MM.1S (cell line): ENCODE measurements at regions not wholly inside any gene's neighbourhood (a gene's known extent, or its start where the extent isn't known, plus 50 kb on each side); places are given as distances from the start of the nearest gene placed in this dataset.

Experiments
- DNase-seq: peaks from one replicate; pipeline ENCODE4 v3.0.0-alpha.2; 2015
- H2AFZ ChIP-seq: fragments of 300-600 bp; sonication (generic); 2 replicates; pipeline ENCODE4 v1.6.0; 2016; ENCODE audit warnings: antibody characterized with exemption, low read length
- H3F3A ChIP-seq: fragments of 300-600 bp; sonication (generic); 2 replicates; pipeline ENCODE4 v1.6.1; 2016; ENCODE audit warnings: mild to moderate bottlenecking, antibody characterized with exemption, low read length, moderate library complexity, mixed read lengths; ENCODE audit not compliant: insufficient read depth
- H3K27ac ChIP-seq: fragments of 300-600 bp; sonication (generic); 2 replicates; pipeline ENCODE4 v1.5.1; 2016; ENCODE audit warnings: mild to moderate bottlenecking, low read length
- H3K27me3 ChIP-seq: fragments of 300-600 bp; sonication (generic); replicated peaks from 2 replicates; pipeline ENCODE4 v1.6.0; 2016; ENCODE audit warnings: low read length; ENCODE audit not compliant: insufficient read depth
- H3K36me3 ChIP-seq: fragments of 300-600 bp; sonication (generic); replicated peaks from 2 replicates; pipeline ENCODE4 v1.6.1; 2016; ENCODE audit warnings: mild to moderate bottlenecking, low read length, mixed read lengths; ENCODE audit not compliant: insufficient read depth
- H3K4me1 ChIP-seq: fragments of 300-600 bp; sonication (generic); 2 replicates; pipeline ENCODE4 v1.6.1; 2016; ENCODE audit warnings: low read length, mixed read lengths
- H3K4me2 ChIP-seq: fragments of 300-600 bp; sonication (generic); 2 replicates; pipeline ENCODE4 v1.6.0; 2016; ENCODE audit warnings: low read depth, low read length
- H3K4me3 ChIP-seq: fragments of 300-600 bp; sonication (generic); 2 replicates; pipeline ENCODE4 v1.5.1; 2016; ENCODE audit warnings: low read length, mixed read lengths
- H3K79me2 ChIP-seq: fragments of 300-600 bp; sonication (generic); 2 replicates; pipeline ENCODE4 v1.6.1; 2016; ENCODE audit warnings: mixed run types, low read length, mixed read lengths
- H3K9ac ChIP-seq: fragments of 300-600 bp; sonication (generic); 2 replicates; pipeline ENCODE4 v1.6.1; 2016; ENCODE audit warnings: low read length, mixed read lengths
- H3K9me2 ChIP-seq: fragments of 300-600 bp; sonication (generic); replicated peaks from 2 replicates; pipeline ENCODE4 v1.6.1; 2016; ENCODE audit warnings: mild to moderate bottlenecking, low read length, mixed read lengths; ENCODE audit not compliant: insufficient read depth
- H3K9me3 ChIP-seq: fragments of 300-600 bp; sonication (generic); replicated peaks from 2 replicates; pipeline ENCODE4 v1.6.1; 2016; ENCODE audit warnings: mild to moderate bottlenecking, low read length, mixed read lengths; ENCODE audit not compliant: insufficient read depth
- H4K20me1 ChIP-seq: fragments of 300-600 bp; sonication (generic); 2 replicates; pipeline ENCODE4 v1.6.1; 2016; ENCODE audit warnings: mild to moderate bottlenecking, low read length, moderate library complexity, mixed read lengths; ENCODE audit not compliant: insufficient read depth
- CTCF ChIP-seq: fragments of 300-600 bp; sonication (generic); IDR thresholded peaks from 2 replicates; pipeline ENCODE4 v1.5.1; 2016; ENCODE audit warnings: antibody characterized with exemption, low read length, mixed read lengths
- EZH2 ChIP-seq: fragments of 300-600 bp; sonication (generic); optimal IDR thresholded peaks from 2 replicates; pipeline ENCODE3; 2017; ENCODE audit warnings: low read depth, mild to moderate bottlenecking, antibody characterized with exemption, low read length, mixed read lengths
- EZH2phosphoT487 ChIP-seq: fragments of 300-600 bp; sonication (generic); IDR thresholded peaks from 2 replicates; pipeline ENCODE4 v1.6.1; 2018; ENCODE audit warnings: antibody characterized with exemption, low read length

DNA sequence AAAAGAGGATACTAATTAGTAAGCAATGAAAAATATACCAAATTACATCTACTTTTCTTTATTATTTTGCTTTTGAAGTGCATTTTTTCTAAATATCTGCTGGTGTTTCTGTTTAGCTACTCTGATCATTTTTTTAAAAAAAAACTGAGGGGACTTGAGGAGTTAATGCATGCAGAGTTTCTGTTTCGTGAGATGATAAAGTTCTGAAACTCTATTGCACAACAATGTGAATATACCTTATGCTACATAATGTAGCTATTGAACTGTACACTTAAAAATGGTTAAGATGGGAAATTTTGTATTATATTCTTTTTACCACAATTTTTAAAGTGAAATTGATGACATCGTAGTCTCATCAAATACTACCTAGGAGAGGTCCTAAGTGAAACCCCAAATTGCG is 288.3 kb upstream of the NR4A3 start:
- Histone ChIP-seq H3K4me3 (no peak overlapping the region), H3K9me3 (no peaks in the 10 kb centered on the region), H3K36me3 (no peaks in the 10 kb centered on the region), H3K9ac (no peak overlapping the region), H3K4me2 (no peak overlapping the region), H3K9me2 (no peaks in the 10 kb centered on the region), H3K79me2 (no peaks in the 10 kb centered on the region), H3K4me1 (no peaks in the 10 kb centered on the region), H2AFZ (no peak overlapping the region), H3K27me3 (no peaks in the 10 kb centered on the region), H3F3A (no peaks in the 10 kb centered on the region), H4K20me1 (no peaks in the 10 kb centered on the region), H3K27ac (no peak overlapping the region)
- DNase-seq, result no peak
- no peak for TF ChIP-seq EZH2
- no peak for TF ChIP-seq CTCF
- no peak for TF ChIP-seq EZH2phosphoT487

DNA sequence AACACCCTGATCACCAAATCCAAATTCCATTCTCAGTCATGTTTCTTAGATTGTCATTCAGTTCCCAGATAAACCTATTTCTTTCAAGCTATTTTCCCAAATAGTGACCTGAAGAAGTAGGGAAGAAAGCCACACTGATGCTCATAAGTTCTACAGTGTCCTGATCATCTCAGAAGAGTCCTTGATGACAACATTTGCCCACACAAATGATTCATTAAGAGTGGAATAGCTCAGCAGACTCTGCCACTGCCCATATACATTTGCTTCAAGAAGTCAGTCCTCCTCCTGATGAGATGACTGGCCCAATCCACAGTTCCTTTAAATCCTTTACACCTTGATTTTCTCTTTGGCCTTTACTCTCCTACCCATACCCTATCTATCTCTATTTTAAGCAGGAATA is 283.7 kb upstream of the NR4A3 start:
- Histone ChIP-seq H3K9me2 (no peaks in the 10 kb centered on the region), H3K9ac (no peak overlapping the region), H2AFZ (no peak overlapping the region), H3K36me3 (no peaks in the 10 kb centered on the region), H4K20me1 (no peaks in the 10 kb centered on the region), H3K27me3 (no peaks in the 10 kb centered on the region), H3K4me1 (no peaks in the 10 kb centered on the region), H3K9me3 (no peaks in the 10 kb centered on the region), H3K27ac (no peak overlapping the region), H3K4me3 (no peak overlapping the region), H3K4me2 (no peak overlapping the region), H3F3A (no peaks in the 10 kb centered on the region), H3K79me2 (no peaks in the 10 kb centered on the region)
- no peak for DNase-seq
- TF ChIP-seq CTCF (no peak), EZH2 (no peak), EZH2phosphoT487 (no peak)

GRCh38 chr9:99544526-99544925 is 277.2 kb upstream of the NR4A3 start:
- no peaks in the 10 kb centered on the region for H3K79me2 ChIP-seq
- H3K36me3 ChIP-seq, result no peaks in the 10 kb centered on the region

More at GRCh38 chr9:99544526-99544925, 277.2 kb upstream of the NR4A3 start:
- Histone ChIP-seq H3K27me3 (no peaks in the 10 kb centered on the region), H3K9me2 (no peaks in the 10 kb centered on the region), H3F3A (no peaks in the 10 kb centered on the region), H3K4me3 (no peak overlapping the region), H3K9me3 (no peaks in the 10 kb centered on the region), H4K20me1 (no peaks in the 10 kb centered on the region), H3K4me2 (no peak overlapping the region), H3K4me1 (no peaks in the 10 kb centered on the region), H3K9ac (no peak overlapping the region), H3K27ac (no peak overlapping the region), H2AFZ (no peak overlapping the region)
- no peak for DNase-seq
- TF ChIP-seq EZH2phosphoT487, result no peak
- no peak for TF ChIP-seq EZH2
- no peak for TF ChIP-seq CTCF
